ENCODE measurements at regions not wholly inside any gene's neighbourhood (a gene's known extent, or its start where the extent isn't known, plus 50 kb on each side); places are given as distances from the start of the nearest gene placed in this dataset.

DNA sequence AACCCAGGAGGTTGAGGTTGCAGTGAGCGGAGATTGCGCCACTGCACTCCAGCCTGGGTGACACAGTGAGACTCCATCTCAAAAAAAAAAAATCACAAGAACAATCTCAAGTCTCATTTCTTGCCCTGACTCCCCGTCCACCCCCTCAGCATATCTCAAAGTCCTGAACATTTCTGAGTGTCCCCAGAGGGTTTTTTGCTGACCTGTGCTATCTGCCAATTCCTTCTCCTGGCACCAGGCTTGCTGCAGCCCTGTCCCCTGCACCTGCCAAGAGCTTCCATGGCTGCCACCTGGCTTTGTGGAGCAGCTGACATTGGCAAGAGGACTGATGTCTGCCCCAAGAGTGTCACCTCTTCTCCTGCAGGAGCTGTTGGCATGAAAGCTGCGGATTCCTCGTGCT is 54.9 kb upstream of the PTPRT start:
- TF ChIP-seq, protein P1, sequence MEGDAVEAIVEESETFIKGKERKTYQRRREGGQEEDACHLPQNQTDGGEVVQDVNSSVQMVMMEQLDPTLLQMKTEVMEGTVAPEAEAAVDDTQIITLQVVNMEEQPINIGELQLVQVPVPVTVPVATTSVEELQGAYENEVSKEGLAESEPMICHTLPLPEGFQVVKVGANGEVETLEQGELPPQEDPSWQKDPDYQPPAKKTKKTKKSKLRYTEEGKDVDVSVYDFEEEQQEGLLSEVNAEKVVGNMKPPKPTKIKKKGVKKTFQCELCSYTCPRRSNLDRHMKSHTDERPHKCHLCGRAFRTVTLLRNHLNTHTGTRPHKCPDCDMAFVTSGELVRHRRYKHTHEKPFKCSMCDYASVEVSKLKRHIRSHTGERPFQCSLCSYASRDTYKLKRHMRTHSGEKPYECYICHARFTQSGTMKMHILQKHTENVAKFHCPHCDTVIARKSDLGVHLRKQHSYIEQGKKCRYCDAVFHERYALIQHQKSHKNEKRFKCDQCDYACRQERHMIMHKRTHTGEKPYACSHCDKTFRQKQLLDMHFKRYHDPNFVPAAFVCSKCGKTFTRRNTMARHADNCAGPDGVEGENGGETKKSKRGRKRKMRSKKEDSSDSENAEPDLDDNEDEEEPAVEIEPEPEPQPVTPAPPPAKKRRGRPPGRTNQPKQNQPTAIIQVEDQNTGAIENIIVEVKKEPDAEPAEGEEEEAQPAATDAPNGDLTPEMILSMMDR (IDR thresholded peaks at IDR 0.05; ENCODE audit: insufficient read depth, low read length): no peak
- TF ChIP-seq POLR2AphosphoS5 (IDR thresholded peaks at IDR 0.05; ENCODE audit: low read depth) (no peak), GABPA (IDR thresholded peaks at IDR 0.05; ENCODE audit: low read depth) (no peak)

All from HL-60 (cell line).